ENCODE measurements at regions not wholly inside any gene's neighbourhood (a gene's known extent, or its start where the extent isn't known, plus 50 kb on each side); places are given as distances from the start of the nearest gene placed in this dataset.

GRCh38 chr1:101098907-101099306 lies 73.3 kb upstream of the DPH5 start:
- TF ChIP-seq GLIS2 (tag by site-specific recombination; IDR thresholded peaks at IDR 0.05), result no peak
- TF ChIP-seq PRDM6 (tag by site-specific recombination; IDR thresholded peaks at IDR 0.05), result 0 out of 2 replicates have a peak, but pooled peaks have one; percentile 19
- POLR2A ChIA-PET, result no interaction called here
- H3K4me3 ChIP-seq (ENCODE audit: low read depth, low read length), result no peak overlapping the region
- no peak overlapping the region for H3K27ac ChIP-seq (ENCODE audit: extremely low read depth, low read depth, low read length)
- no peaks in the 10 kb centered on the region for H3K9me3 ChIP-seq (ENCODE audit: control insufficient read depth, insufficient read depth, low read depth, low read length)
- H3K36me3 ChIP-seq (ENCODE audit: control insufficient read depth in 2 of 2, insufficient read depth in 1 of 2, low read length in 2 of 2), result no peaks in the 10 kb centered on the region
- no peaks in the 10 kb centered on the region; the same call in 1 of the 2 replicates for H3K4me1 ChIP-seq (ENCODE audit: control insufficient read depth, insufficient read depth, low read length)
- CTCF ChIA-PET, result no interaction called here

GRCh38 chr1:101098327-101098726 lies 72.7 kb upstream of the DPH5 start:
- Histone ChIP-seq H3K27ac (ENCODE audit: extremely low read depth, low read depth, low read length) (no peak overlapping the region), H3K4me3 (ENCODE audit: low read depth, low read length) (no peak overlapping the region), H3K4me1 (ENCODE audit: control insufficient read depth, insufficient read depth, low read length) (no peaks in the 10 kb centered on the region; the same call in 1 of the 2 replicates), H3K36me3 (ENCODE audit: control insufficient read depth in 2 of 2, insufficient read depth in 1 of 2, low read length in 2 of 2) (no peaks in the 10 kb centered on the region), H3K9me3 (ENCODE audit: control insufficient read depth, insufficient read depth, low read depth, low read length) (no peaks in the 10 kb centered on the region)
- ChIA-PET CTCF (no interaction called here), POLR2A (no interaction called here)
- TF ChIP-seq ZNF274 (IDR thresholded peaks at IDR 0.05; ENCODE audit: low read length) (no peak), ZNF274 (tag by site-specific recombination; IDR thresholded peaks at IDR 0.05; ENCODE audit: borderline replicate concordance) (no peak), SCRT1 (tag by site-specific recombination; IDR thresholded peaks at IDR 0.05; ENCODE audit: borderline replicate concordance) (no peak), ZNF37A (tag by site-specific recombination; IDR thresholded peaks at IDR 0.05) (no peak), ZNF19 (tag by site-specific recombination; IDR thresholded peaks at IDR 0.05; ENCODE audit: low read depth) (no peak), ZNF561 (tag by site-specific recombination; IDR thresholded peaks at IDR 0.05; ENCODE audit: borderline replicate concordance) (no peak)

- POLR2A ChIA-PET, result no interaction called here
- no peak overlapping the region for H3K4me3 ChIP-seq (ENCODE audit: low read depth, low read length)
- no peaks in the 10 kb centered on the region for H3K4me1 ChIP-seq (ENCODE audit: control insufficient read depth, insufficient read depth, low read length)
- CTCF ChIA-PET, result interaction anchor here (1.4 kb wide), 1 partner anchor 14 kb away, joined by 3 read pairs; no protein-coding TSS in a partner anchor
- H3K36me3 ChIP-seq (ENCODE audit: control insufficient read depth in 2 of 2, insufficient read depth in 1 of 2, low read length in 2 of 2), result no peaks in the 10 kb centered on the region
- no peak overlapping the region for H3K27ac ChIP-seq (ENCODE audit: extremely low read depth, low read depth, low read length)
- H3K9me3 ChIP-seq (ENCODE audit: control insufficient read depth, insufficient read depth, low read depth, low read length), result no peaks in the 10 kb centered on the region
- TF ChIP-seq PRDM10 (tag by site-specific recombination; IDR thresholded peaks at IDR 0.05) (no peak), ZNF792 (tag by site-specific recombination; IDR thresholded peaks at IDR 0.05) (no peak), ZFP37 (tag by site-specific recombination; IDR thresholded peaks at IDR 0.05) (no peak), ZNF266 (tag by site-specific recombination; IDR thresholded peaks at IDR 0.05; ENCODE audit: low read depth) (no peak), KLF10 (tag by site-specific recombination; IDR thresholded peaks at IDR 0.05) (no peak), ZNF10 (tag by site-specific recombination; IDR thresholded peaks at IDR 0.05) (no peak), ZSCAN16 (tag by site-specific recombination; IDR thresholded peaks at IDR 0.05) (no peak), BCL6B (tag by site-specific recombination; IDR thresholded peaks at IDR 0.05) (no peak), KLF9 (tag by site-specific recombination; IDR thresholded peaks at IDR 0.05; ENCODE audit: low read depth) (no peak), HOXC10 (CRISPR knock-in tag; IDR thresholded peaks at IDR 0.05) (no peak), PRDM1 (tag by site-specific recombination; IDR thresholded peaks at IDR 0.05) (no peak), PBX3 (CRISPR knock-in tag; IDR thresholded peaks at IDR 0.05) (no peak), ZNF433 (tag by site-specific recombination; IDR thresholded peaks at IDR 0.05; ENCODE audit: low read depth) (no peak)
Measured at GRCh38 chr1:101089613-101090338, 64.2 kb upstream of the DPH5 start.

Data from HEK293 (cell line).